Fibroblast of pulmonary artery (primary cell): ENCODE measurements at regions not wholly inside any gene's neighbourhood (a gene's known extent, or its start where the extent isn't known, plus 50 kb on each side); places are given as distances from the start of the nearest gene placed in this dataset.

Experiments used
- DNase-seq: peaks from one replicate; pipeline ENCODE4 v3.0.0-alpha.2; 2010; ENCODE audit warnings: low read depth
- H3K4me3 ChIP-seq: replicated peaks from 2 replicates; pipeline ENCODE4 v1.5.1; 2011; ENCODE audit warnings: low read depth, mild to moderate bottlenecking, control low read depth, low read length, moderate library complexity
- CTCF ChIP-seq: IDR thresholded peaks from 2 replicates; pipeline ENCODE4 v1.5.1; 2011; ENCODE audit warnings: mild to moderate bottlenecking, control low read depth, low read length, inconsistent platforms; ENCODE audit errors: missing control alignments

GRCh38 chr1:87718241-87718950 lies 389.7 kb downstream of the LMO4 start:
- no peak overlapping the region for H3K4me3 ChIP-seq
- TF ChIP-seq CTCF: no peak
- DNase-seq: no peak

- no peak overlapping the region for H3K4me3 ChIP-seq
- TF ChIP-seq CTCF: no peak
- DNase-seq: no peak
Measured at GRCh38 chr1:87719658-87720057, 391.0 kb downstream of the LMO4 start.

- TF ChIP-seq CTCF: no peak
- H3K4me3 ChIP-seq: no peak overlapping the region
- DNase-seq: no peak
Measured at GRCh38 chr1:87720561-87720960, 391.9 kb downstream of the LMO4 start.

- DNase-seq: no peak
- no peak overlapping the region for H3K4me3 ChIP-seq
- no peak for TF ChIP-seq CTCF
Measured at GRCh38 chr1:87723193-87723592, 394.5 kb downstream of the LMO4 start.

- no peak for TF ChIP-seq CTCF
- no peak for DNase-seq
- no peak overlapping the region for H3K4me3 ChIP-seq
Measured at GRCh38 chr1:87728169-87728568, 399.5 kb downstream of the LMO4 start.

GRCh38 chr1:87730274-87731216 lies 401.9 kb downstream of the LMO4 start:
- H3K4me3 ChIP-seq: no peak overlapping the region
- no peak for TF ChIP-seq CTCF
- no peak for DNase-seq
